NCI-H1105 treated with DMSO at 0.1 percent for 48 hours (cell line): ENCODE measurements at regions not wholly inside any gene's neighbourhood (a gene's known extent, or its start where the extent isn't known, plus 50 kb on each side); places are given as distances from the start of the nearest gene placed in this dataset.

Experiments
- DNase-seq: peaks from one replicate; lab custom pipeline; 2025; lab: John Stamatoyannopoulos, UW

DNA sequence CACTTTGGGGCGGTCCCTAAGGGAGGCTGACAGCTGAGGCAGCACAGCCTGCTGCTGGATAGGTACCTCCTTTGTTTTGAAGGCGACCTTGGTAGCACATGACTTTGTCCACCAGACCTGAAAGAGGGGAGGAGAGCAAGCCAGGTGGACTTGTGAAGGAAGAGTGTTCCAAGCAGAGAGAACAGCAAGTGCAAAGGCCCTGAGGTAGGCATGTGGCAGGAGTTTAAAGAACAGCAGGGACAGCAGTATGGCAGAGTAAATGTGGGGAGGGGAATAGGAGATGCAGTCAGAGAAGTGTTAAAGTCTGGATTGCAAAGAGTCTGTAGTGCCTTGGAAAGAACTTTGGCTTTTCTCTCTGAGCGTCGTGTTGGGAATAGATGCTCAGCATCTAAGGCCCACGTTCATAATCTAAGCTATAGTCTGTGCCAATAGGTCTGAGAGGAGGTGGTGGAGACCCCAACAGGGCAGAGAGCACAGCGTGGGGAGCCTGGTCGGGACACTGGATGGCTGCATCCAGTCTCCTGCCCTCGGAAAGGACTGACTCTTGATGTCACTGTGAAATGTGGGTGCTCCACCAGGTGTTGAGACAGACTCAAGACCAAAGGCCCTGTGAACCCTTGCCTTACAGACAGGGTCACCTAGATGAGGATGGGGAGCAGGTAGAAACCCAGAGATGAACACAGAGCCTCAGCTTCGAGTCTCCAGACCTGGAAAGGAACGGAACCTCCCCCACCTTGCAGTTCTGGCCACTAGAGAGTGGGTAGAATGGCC lies 242.1 kb upstream of the PWP1 start:
- no peak for DNase-seq

DNA sequence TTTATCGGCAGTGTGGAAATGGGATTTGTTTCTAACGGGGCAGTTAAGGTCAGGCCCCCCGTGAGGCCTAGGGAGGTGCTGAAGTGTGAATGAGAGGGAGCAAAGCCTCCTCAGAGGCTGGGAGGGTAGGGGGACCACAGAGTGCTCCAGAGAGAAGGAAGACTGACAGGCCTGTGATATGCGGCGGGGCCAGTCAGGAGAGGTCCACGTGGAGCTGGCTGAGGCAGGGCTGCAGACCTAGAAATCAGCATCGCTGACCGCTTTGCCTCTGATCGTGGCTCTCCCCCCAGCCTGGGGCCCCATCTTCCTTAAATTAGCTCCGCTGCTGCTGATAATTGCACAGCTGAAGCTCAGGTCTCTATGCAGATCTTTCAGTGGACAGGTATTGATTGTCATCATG lies 240.8 kb upstream of the PWP1 start:
- DNase-seq: no peak

DNA sequence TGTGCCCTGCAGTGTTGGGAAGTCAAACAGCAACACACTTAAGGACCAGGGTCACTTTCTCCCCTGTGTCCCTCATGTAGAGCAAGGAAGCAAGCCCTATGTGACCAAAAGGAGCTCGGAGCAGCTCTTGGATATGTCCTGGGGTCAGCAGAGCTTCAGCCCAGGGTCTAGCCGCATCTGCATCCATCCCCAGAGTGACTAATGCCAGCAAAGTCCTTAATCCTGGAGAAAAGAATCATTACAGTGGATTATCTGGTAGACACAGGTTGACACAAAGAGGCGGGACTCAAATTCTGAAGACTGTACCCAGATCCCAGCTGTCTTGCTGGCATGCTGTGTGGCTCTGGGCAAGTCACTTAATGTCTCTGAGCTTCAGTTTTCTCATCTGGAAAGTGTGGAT lies 239.1 kb upstream of the PWP1 start:
- no peak for DNase-seq

DNA sequence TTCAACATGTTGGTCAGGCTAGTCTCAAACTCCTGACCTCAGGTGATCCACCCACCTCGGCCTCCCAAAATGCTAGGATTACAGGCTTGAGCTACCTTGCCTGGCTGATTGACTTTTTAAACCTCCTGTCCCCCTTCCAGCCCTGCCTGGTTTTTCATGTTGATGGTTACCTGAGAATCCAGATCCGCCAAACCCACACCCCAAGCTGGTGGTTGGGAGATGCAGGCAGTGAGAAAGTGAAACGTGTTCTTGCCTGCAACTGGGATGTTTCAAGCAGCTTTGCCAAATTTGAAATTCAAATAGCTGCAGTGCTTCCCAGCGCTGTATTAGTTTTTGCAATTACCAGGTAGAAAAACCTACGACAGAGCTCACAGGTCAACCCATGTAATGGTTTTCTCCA lies 238.3 kb upstream of the PWP1 start:
- DNase-seq: no peak

DNA sequence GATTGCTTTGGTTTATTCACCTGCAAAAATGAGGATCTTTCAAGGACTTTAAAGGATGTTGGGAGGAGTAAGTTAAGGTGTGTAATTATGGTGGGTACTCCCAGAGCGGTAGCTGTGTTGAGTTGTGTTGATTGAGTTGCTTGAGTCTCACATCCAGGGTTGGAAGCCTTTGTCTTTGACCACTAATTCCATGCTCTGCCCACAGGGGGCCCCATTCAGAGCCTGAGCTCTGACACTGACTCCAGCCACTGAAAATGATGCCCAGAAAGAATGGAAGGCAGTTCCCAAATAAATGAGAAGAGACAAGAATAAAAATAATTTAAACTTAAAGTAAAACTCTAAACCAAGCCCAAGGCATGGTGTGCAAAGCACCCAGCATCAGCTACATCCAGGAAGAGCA lies 237.4 kb upstream of the PWP1 start:
- no peak for DNase-seq

DNA sequence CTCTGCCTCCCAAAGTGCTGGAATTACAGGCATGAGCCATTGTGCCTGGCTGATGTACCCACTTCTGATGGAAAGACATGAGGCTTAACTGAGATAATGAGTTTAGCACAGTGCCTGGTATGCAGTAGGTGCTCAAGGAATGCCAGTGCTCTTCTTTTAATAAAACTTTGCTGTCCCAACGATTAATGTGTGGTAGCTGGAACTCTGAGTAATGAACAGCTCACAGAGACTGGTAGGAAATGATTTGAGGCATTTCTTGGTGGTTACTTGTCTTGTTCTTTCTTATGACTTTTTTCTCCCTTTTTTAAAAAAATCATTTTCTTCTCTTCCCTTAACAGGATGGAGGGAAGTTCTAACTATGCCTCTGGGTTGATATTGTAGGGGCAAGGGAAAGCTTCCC lies 235.7 kb upstream of the PWP1 start:
- no peak for DNase-seq

DNA sequence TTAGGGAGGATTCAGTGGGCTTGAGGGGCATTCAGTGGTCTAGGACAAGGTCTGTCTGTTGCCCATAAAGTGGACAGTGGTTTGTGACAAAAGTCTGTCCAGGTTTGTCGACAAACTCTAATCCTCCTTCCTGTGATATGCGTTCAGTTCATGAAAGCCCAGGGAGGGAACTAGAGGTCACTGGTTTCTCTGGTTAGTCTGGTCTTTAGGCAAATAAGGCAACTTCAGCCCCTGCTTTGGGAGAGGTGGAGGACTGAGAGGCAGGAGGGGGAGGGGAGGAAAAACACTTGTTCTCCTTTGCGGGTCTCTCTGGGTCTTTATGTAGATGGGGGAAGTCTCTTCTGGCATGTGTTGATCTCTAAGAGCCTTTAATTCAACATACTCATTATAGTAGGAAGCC lies 235.1 kb upstream of the PWP1 start:
- DNase-seq: no peak

DNA sequence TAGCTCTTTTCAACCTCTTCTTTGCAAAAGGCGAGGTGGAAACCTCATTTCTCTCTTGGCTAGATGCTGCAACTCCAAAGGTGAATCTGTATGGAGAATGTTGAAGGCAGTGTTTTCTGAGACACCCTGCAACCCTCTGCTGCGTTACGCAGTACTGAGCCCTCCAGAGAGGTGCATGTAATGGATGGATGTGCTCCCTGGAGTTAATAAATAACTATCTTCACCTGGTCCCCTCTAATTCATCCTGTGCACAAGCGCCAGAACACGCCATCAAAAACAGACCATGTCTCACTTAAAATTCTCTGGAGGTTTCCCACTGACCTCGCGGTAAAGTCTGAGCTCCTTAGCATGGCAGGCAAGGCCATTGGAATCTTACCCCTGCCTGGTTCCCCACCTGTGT lies 234.4 kb upstream of the PWP1 start:
- DNase-seq: no peak

DNA sequence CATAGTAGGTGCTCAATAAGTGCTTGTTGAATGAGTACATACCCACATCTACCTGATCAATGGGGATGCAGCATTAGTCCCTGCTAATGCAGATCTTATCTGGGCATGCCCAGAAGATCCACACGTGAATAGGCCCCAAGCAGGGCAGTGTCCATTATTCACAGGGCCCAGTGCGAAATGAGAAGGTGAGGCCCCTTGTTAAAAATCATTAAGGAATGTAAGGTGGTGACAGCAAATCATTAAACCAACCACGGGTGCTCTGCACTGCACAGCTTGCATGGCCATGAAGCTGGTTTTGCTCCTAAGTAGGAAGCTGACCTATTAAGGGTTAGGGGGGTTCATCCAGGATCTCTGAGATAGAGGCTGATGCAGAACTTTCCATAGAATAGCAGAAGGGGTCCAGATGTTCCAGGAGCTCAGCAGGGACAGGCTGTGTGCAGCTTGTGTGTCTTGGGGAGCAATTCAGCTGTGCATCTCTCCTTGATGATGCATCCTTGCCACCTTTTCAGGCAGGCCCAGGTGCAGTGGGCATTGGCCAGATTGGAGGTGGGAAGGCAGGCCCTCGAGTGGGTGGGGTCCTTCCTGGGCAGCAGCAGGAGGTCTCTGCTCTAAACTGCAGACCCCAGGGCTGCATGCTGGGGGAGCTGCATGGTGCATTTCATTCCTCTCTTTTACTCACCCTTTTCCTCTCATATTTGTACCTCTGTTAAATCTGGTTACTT lies 231.3 kb upstream of the PWP1 start:
- DNase-seq: no peak

DNA sequence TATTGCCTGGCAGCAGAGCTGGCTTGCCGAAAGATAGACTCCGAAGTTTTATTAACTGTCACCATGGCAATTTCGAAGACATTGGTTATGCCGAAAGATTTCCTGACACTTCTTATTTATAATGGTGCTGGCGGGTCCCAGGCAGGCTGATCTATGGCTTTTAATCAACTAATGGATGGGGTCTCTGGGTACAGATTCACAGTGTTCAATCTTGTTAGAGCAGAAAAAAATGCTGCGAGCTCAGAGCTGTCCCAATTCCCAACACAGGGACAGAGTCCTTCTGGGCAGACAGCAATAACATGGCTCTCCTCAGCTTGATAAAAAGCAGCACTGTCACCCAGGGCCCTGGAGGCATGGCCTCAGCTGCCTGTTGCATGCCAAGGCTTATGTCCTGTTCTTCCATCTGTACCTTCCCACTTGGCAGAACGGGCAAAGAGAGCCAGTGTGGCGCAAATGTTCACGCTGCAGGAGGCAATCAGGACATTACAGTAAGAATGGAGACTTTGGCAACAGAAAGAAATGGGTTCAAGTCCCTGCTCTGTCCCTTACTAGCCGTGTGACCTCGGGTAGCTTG lies 228.2 kb upstream of the PWP1 start:
- DNase-seq: no peak

DNA sequence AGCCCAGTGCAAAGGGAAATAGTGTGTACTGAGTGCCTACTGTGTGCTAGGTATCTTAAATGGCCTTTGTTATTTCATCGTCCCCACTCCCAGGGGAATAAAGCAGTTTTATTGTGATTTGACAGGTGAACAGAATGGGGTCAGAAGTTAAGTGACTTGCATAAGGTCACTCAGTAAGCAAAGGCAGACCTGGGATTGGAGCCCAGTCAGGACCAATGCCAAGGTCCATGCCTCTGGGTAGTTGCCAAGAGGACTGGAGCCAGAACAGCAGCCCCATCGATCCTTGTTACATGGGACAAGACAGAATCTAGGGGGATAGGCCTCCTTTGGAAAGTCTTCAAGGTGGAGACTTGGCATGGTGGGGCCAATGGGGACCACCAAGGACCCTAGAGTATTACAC lies 227.4 kb upstream of the PWP1 start:
- no peak for DNase-seq

DNA sequence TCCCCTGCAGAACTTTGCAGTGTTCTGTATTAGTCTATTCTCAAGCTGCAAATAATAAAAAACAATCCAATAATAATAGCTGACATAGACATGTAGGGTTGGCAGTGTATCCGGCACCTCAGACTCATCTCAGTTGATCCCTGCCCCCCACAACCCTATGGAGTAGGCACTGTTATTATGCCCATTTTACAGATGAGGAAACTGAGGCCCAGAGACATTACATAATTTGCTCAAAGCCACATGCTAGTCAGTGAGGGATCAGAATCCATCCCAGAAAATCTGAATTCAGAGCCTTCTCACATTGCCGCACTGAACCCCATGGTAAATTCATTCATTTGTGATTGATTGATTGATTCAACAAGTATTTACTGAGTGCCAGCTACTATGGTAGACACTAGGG lies 226.6 kb upstream of the PWP1 start:
- no peak for DNase-seq

DNA sequence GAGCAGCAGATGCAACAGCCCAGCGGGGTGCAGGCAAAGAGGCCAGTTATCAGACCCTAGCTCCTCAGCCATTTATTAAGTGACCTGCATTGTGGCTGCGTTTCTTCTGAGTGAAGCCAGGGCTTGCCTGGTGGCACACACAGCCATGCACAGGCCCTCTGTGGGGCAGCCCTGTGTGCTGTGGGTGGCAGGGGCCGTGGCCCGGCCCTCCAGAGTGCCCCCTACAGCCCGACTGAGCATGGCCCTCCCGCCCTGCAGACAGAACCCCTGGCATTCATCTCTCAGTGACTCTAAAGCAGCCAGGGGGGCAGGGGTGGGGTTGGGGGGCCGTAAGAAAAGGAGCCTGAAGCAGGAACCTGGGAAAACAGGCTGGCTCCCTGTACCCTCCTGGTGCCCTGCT lies 226.0 kb upstream of the PWP1 start:
- no peak for DNase-seq

DNA sequence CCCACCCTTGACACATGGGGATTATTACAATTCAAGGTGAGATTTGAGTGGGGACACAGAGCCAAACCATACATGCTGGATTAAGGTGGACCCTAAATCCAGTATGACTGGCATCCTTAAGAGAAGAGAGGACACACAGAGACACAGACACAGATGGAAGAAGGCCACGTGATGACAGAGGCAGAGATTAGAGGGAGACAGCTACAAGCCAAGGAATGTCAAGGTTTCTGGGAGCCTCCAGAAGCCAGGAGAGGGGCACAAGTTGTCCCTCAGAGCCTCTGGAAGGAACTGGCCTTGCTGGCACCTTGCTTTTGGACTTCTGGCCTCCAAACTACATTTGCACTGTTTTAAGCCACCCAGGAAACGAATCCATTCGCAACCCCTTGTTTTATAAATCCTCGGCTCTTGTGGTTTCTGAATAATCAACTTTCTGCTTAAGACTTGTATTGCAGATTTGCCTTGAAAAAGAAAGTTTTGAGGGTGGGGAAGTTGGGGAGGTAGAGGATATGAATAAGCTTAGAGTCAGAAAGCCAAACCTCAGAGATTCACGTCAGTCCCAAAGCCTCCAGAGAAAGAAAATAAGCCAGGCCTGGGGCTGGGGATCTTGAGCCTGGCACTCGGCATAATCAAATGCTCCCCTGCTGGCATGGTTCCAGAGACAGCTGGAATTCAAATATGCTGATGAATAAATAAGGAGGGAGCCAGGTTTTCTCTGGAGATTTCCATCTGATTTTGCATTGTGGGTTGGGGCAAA lies 224.2 kb upstream of the PWP1 start:
- peak; percentile 44 for DNase-seq

DNA sequence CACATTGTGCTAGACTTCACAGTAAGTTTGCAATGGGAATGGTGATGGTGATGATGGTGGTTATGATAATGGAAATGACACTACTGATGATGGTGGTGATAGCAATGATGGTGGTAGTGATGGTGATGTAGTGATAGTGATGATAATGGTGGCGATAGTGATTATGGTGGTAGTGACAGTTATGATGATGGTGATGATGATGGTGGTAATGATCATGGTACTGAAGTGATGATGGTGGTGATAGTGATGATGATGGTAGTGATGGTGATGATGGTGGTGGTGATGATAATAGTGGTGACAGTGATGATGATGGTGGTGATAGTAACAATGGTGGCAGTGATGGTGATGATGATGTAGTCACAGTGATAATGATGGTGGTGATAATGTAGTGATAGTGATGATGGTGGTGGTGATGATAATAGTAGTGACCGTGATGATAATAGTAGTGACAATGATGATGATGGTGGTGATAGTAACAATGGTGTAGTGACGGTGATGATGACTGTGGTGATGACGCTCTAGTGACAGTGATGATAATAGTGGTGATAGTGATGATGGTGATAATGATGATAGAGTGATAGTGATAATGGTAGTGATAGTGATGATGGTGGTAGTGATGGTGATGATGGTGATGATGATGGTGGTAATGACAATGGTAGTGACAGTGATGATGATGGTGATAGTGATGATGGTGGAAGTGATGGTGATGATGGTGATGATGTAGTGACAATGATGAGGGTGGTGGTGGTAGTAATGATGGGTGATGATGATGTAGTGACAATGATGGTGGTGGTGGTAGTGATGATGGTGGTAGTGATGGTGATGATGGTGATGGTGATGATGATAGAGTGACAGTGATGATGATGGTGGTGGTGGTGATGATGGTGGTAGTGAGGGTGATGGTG lies 222.9 kb upstream of the PWP1 start:
- DNase-seq: no peak

DNA sequence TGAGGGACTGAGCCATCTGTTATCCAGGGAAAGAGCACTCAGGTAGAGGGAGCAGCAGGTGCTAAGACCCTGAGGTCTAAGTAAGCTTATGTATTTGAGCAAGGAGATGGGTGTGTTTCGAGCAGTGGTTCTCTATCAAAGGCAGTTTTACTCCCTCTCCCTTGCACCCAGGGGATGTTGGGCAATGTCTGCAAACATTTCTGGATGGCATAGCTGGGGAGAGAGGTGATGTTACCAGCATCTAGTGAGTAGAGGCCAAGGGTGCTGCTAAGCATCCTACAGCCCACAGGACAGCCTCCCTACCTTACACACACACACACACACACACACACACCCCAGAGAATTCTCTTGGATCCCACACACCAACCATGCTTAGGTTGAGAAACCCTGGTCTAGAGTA lies 221.0 kb upstream of the PWP1 start:
- no peak for DNase-seq

DNA sequence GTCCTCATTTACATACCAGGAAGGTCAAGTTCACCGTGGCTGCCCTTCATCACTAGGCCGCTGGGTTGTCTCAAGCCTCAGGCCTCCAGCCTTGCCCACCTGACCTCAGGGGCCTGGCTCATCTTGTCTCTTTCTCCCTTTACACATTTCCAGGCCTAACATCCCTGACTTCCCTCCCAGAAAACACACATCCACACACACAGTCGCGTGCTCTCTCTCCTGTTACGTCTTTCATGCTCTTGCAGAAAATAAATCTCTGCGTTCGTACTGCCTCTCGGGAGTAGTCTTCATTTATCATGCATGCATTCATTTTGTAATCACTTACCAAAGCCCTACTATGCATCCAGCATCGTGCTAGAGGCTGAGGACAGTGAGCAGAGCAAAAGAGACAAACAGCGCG lies 220.0 kb upstream of the PWP1 start:
- no peak for DNase-seq

DNA sequence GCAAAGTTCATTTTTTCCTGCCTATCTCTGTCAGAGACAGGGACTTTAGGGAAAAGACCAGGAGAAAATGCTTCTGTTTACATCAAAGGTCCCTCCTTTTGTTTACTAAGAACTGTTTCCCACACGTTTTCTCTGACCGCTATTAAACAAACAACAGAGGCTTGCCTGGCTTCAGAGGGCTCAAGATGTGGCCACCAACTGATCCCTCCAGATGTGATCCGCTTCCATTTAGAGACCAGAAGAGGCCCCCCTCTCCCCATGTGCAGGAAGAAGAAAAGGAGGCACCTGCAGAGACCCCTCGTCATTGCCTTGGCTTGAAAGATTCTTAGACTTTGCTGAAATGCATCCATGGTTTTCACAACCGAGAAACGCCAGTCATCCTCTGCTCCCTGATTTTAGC lies 217.9 kb upstream of the PWP1 start:
- DNase-seq: no peak

DNA sequence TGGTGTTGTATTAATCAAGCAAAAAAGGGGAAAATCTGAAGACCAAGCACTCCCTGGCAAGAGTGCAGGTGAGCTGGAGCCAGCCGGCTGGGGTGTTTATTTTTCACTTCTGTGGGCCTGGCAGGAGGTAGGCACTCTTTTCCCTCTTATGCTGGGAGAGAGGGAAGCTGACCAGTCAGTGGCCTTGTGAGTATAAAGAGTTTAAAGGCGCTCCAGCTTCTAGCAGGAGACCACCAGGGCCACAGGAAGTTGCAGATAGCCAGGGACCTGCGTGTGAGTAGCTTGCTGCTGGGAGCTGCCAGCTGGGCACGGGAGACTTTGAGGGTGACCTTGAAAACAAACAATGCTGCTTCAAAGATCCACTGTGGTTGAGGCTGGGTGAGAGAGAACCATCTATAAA lies 217.4 kb upstream of the PWP1 start:
- DNase-seq: no peak

DNA sequence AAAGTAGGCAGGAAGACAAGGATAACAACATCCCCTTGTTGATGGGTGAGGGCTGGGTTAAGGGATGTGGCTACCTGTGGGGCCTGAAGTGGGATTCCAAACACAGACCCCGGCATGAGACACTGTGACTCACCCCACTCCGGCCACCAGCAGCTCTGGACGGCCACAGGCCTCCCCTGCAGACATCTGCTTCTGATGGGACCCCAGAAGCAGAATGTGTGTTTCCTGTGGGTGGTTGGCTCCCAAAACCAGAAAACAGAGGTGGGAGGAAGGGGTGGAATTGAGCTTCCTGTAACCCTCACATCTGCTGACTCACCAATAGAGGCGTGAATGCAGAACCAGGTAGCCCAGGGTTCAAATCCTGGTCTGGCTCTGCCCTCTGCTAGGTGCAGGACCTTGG lies 216.6 kb upstream of the PWP1 start:
- no peak for DNase-seq

DNA sequence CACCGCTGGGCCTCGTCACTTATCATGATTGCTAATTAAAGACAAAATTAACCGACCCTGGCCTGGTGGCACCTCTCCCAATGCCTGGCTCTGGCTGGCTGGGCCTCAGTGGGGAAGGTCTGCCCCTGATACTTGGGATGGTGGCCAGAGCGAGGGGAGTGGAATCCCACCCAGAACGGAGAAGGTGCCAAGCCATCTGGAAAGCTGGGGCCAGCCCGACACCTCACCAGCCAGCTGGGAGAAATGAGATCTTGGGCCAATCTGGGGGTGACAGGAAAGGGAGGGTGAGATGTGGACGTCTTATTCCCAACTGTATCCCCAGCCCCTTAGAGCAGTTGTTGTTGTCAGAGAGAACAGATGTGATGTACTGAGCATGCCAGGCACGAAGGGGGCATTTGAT lies 215.0 kb upstream of the PWP1 start:
- DNase-seq: no peak

DNA sequence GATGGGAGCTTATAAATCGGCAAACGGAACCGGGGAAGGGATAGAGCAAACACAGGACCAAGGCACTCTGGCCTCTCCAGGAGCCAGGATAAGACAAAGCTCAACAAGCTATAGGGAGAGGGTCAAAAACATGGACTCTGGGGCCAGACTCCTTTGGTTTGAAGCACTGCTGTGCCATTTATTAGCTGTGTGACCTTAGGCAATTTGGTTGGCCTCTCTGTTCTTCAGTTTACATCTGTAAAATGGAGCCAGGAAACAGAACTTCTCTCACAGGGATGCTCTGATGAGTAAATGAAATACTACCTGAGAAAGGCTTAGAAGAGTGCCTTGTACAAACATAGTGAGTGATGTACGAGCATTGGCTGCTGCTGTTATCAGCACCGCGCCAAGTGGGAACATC lies 213.3 kb upstream of the PWP1 start:
- DNase-seq: no peak
